T-cell (primary cell): ENCODE measurements at regions not wholly inside any gene's neighbourhood (a gene's known extent, or its start where the extent isn't known, plus 50 kb on each side); places are given as distances from the start of the nearest gene placed in this dataset.

Experiments used
- ATAC-seq, 4 experiments: fragments of 200-7000 bp in 3 of 4; fragments of 150-1000 bp in 1 of 4; cut with Tn5 transposase; replicated peaks in 1 of 4; 1 replicate in 3 of 4; 2 replicates in 1 of 4; pipeline ENCODE4 v1.10.0; 2021; ENCODE audit warnings: moderate library complexity in 3 of 4, mild to moderate bottlenecking in 2 of 4, moderate number of reproducible peaks in 1 of 4
- CTCF ChIA-PET, 2 donors: fragments of 300-600 bp; sonication (Branson Sonifier 250); formaldehyde crosslinking; loops; one replicate each; lab custom pipeline; 2022; ENCODE audit warnings: antibody characterized with exemption in 2 of 2; lab: Charles Lee
- POLR2A ChIA-PET, 2 donors: fragments of 300-600 bp; sonication (Branson Sonifier 250); formaldehyde crosslinking; loops; one replicate each; lab custom pipeline; 2022; ENCODE audit warnings: antibody characterized with exemption in 2 of 2; lab: Charles Lee
- DNase-seq, 35 experiments: peaks; one replicate each; pipeline versions ENCODE4 v3.0.0 to v3.0.0-alpha.2; 2013 to 2023
- H3K27ac ChIP-seq: one replicate; pipeline ENCODE4 v1.5.1; 2013; ENCODE audit warnings: low read length
- H3K27me3 ChIP-seq, 2 experiments: replicated peaks in 1 of 2; 1 replicate in 1 of 2; 2 replicates in 1 of 2; pipeline versions ENCODE4 v1.6.1 to v1.7.0; 2013; ENCODE audit warnings: low read length in 1 of 2, mixed read lengths in 1 of 2; ENCODE audit not compliant: control insufficient read depth in 2 of 2, insufficient read depth in 2 of 2; ENCODE audit errors: extremely low read depth in 1 of 2
- H3K36me3 ChIP-seq, 2 donors: 1 replicate in 1 of 2; 2 replicates in 1 of 2; pipeline versions ENCODE4 v1.6.1 to v1.7.0; 2013; ENCODE audit warnings: low read length in 1 of 2; ENCODE audit not compliant: control insufficient read depth in 2 of 2, insufficient read depth in 1 of 2; ENCODE audit errors: extremely low read depth in 1 of 2
- H3K4me1 ChIP-seq, 2 experiments: 1 replicate in 1 of 2; 2 replicates in 1 of 2; pipeline versions ENCODE4 v1.6.1 to v1.7.0; 2013; ENCODE audit warnings: low read length in 2 of 2, mixed read lengths in 1 of 2; ENCODE audit not compliant: insufficient read depth in 2 of 2, control insufficient read depth in 1 of 2; ENCODE audit errors: extremely low read depth in 1 of 2
- H3K4me3 ChIP-seq, 2 donors: 1 replicate in 1 of 2; 2 replicates in 1 of 2; pipeline versions ENCODE4 v1.5.1 to v1.7.0; 2013; ENCODE audit warnings: mild to moderate bottlenecking in 2 of 2, low read length in 1 of 2, moderate library complexity in 1 of 2; ENCODE audit not compliant: control insufficient read depth in 1 of 2; ENCODE audit errors: extremely low read depth in 1 of 2
- H3K9me3 ChIP-seq: 2 replicates; pipeline ENCODE4 v1.7.0; 2013
- H3K27ac Mint-ChIP-seq, 2 donors: one replicate each; pipeline ENCODE4 v1.8.0; 2020 to 2021; ENCODE audit warnings: mild to moderate bottlenecking in 2 of 2, mixed read lengths in 2 of 2
- H3K27me3 Mint-ChIP-seq, 2 donors: one replicate each; pipeline ENCODE4 v1.8.0; 2021 to 2022; ENCODE audit warnings: mixed read lengths in 2 of 2
- H3K36me3 Mint-ChIP-seq: one replicate; pipeline ENCODE4 v1.8.0; 2021; ENCODE audit warnings: mixed read lengths
- H3K4me1 Mint-ChIP-seq, 3 donors: one replicate each; pipeline ENCODE4 v1.8.0; 2020 to 2022; ENCODE audit warnings: mixed read lengths in 3 of 3, mild to moderate bottlenecking in 1 of 3
- H3K4me3 Mint-ChIP-seq, 3 donors: one replicate each; pipeline ENCODE4 v1.8.0; 2020 to 2022; ENCODE audit warnings: mild to moderate bottlenecking in 3 of 3, mixed read lengths in 3 of 3, moderate library complexity in 3 of 3
- H3K9me3 Mint-ChIP-seq, 3 donors: one replicate each; pipeline ENCODE4 v1.8.0; 2020 to 2022; ENCODE audit warnings: mixed read lengths in 3 of 3
- WGBS: methylation state at CpG from one replicate; pipeline ENCODE4 v1.1.5; 2013; ENCODE audit warnings: missing lambda C conversion rate; ENCODE audit not compliant: insufficient coverage; 5-methylcytosine and 5-hydroxymethylcytosine counted together

- POLR2A ChIA-PET: no interaction called here
- H3K36me3 ChIP-seq: no peaks in the 10 kb centered on the region
- peaks cover 7 to 11% (median 8%) of the 10 kb centered on the region in 3 donors for H3K9me3 Mint-ChIP-seq
- H3K4me1 ChIP-seq: no peaks in the 10 kb centered on the region
- DNase-seq (no peak), ATAC-seq (no peak)
- H3K27me3 Mint-ChIP-seq: peaks cover 0 to 4% of the 10 kb centered on the region in 2 donors
- H3K27me3 ChIP-seq: no peaks in the 10 kb centered on the region
- H3K4me3 ChIP-seq: no peak overlapping the region
- H3K4me1 Mint-ChIP-seq: no peaks in the 10 kb centered on the region
- no peak overlapping the region for H3K27ac ChIP-seq
- H3K36me3 Mint-ChIP-seq: no peaks in the 10 kb centered on the region
- no peak overlapping the region for H3K27ac Mint-ChIP-seq
- no peak overlapping the region for H3K4me3 Mint-ChIP-seq
- no CpG with 5 or more reads among the region's 2 CpGs for WGBS
- no peaks in the 10 kb centered on the region for H3K9me3 ChIP-seq
- CTCF ChIA-PET: no interaction called here
Measured at GRCh38 chrX:99142745-99143144, 1267.3 kb downstream of the PCDH19 start.

- no peaks in the 10 kb centered on the region for H3K27me3 ChIP-seq
- CTCF ChIA-PET: no interaction called here
- no peaks in the 10 kb centered on the region for H3K9me3 ChIP-seq
- no peak overlapping the region for H3K4me3 ChIP-seq
- Mint-ChIP-seq H3K4me1 (no peaks in the 10 kb centered on the region), H3K36me3 (no peaks in the 10 kb centered on the region), H3K27me3 (peaks cover 0 to 4% of the 10 kb centered on the region in 2 donors), H3K27ac (no peak overlapping the region), H3K9me3 (peaks cover 0 to 8% (median 4%) of the 10 kb centered on the region in 3 donors), H3K4me3 (no peak overlapping the region)
- WGBS: no CpG with 5 or more reads among the region's 3 CpGs
- H3K36me3 ChIP-seq: no peaks in the 10 kb centered on the region
- ATAC-seq: no peak
- no peak for DNase-seq
- H3K27ac ChIP-seq: no peak overlapping the region
- H3K4me1 ChIP-seq: no peaks in the 10 kb centered on the region
- POLR2A ChIA-PET: no interaction called here
Measured at GRCh38 chrX:99137488-99137887, 1272.6 kb downstream of the PCDH19 start.

- no peak overlapping the region for H3K4me3 ChIP-seq
- ChIA-PET POLR2A (no interaction called here), CTCF (no interaction called here)
- no peaks in the 10 kb centered on the region for H3K4me1 ChIP-seq
- H3K36me3 ChIP-seq: no peaks in the 10 kb centered on the region
- Mint-ChIP-seq H3K36me3 (no peaks in the 10 kb centered on the region), H3K4me1 (no peaks in the 10 kb centered on the region), H3K4me3 (no peak overlapping the region), H3K27me3 (no peaks in the 10 kb centered on the region), H3K9me3 (no peaks in the 10 kb centered on the region), H3K27ac (no peak overlapping the region)
- H3K27me3 ChIP-seq: no peaks in the 10 kb centered on the region
- no peak for DNase-seq
- WGBS: no CpG with 5 or more reads among the region's 2 CpGs
- no peaks in the 10 kb centered on the region for H3K9me3 ChIP-seq
- ATAC-seq: no peak
- no peak overlapping the region for H3K27ac ChIP-seq
Measured at GRCh38 chrX:99117011-99117410, 1293.1 kb downstream of the PCDH19 start.

- POLR2A ChIA-PET: interaction anchor here in 1 of 2 donors (0.6 kb wide), 1 partner anchor 941 kb away, joined by 3 read pairs; no protein-coding TSS in a partner anchor
- Histone ChIP-seq H3K36me3 (no peaks in the 10 kb centered on the region), H3K4me1 (no peaks in the 10 kb centered on the region), H3K27me3 (no peaks in the 10 kb centered on the region), H3K4me3 (no peak overlapping the region), H3K9me3 (no peaks in the 10 kb centered on the region), H3K27ac (no peak overlapping the region)
- no peaks in the 10 kb centered on the region for H3K27me3 Mint-ChIP-seq
- peaks cover 0 to 9% (median 3%) of the 10 kb centered on the region in 3 donors for H3K9me3 Mint-ChIP-seq
- ATAC-seq (no peak), DNase-seq (no peak)
- 0% methylated on average over 1 of the region's 4 CpGs for WGBS
- no peaks in the 10 kb centered on the region for H3K36me3 Mint-ChIP-seq
- no peaks in the 10 kb centered on the region for H3K4me1 Mint-ChIP-seq
- CTCF ChIA-PET: interaction anchor here in 1 of 2 donors (0.6 kb wide), 1 partner anchor 183 kb away, joined by 3 read pairs; no protein-coding TSS in a partner anchor
- H3K4me3 Mint-ChIP-seq: no peak overlapping the region
- H3K27ac Mint-ChIP-seq: no peak overlapping the region
Measured at GRCh38 chrX:99095965-99096635, 1314.0 kb downstream of the PCDH19 start.

- no CpG with 5 or more reads among the region's 1 CpG for WGBS
- no peaks in the 10 kb centered on the region for H3K4me1 Mint-ChIP-seq
- Histone ChIP-seq H3K4me1 (no peaks in the 10 kb centered on the region), H3K9me3 (no peaks in the 10 kb centered on the region), H3K36me3 (no peaks in the 10 kb centered on the region), H3K27ac (no peak overlapping the region), H3K27me3 (no peaks in the 10 kb centered on the region), H3K4me3 (no peak overlapping the region)
- POLR2A ChIA-PET: no interaction called here
- H3K36me3 Mint-ChIP-seq: no peaks in the 10 kb centered on the region
- CTCF ChIA-PET: no interaction called here
- H3K9me3 Mint-ChIP-seq: peaks cover 3 to 9% (median 3%) of the 10 kb centered on the region in 3 donors
- no peak overlapping the region for H3K27ac Mint-ChIP-seq
- H3K4me3 Mint-ChIP-seq: no peak overlapping the region
- H3K27me3 Mint-ChIP-seq: no peaks in the 10 kb centered on the region
- DNase-seq: no peak
- ATAC-seq: no peak
Measured at GRCh38 chrX:99091459-99091858, 1318.6 kb downstream of the PCDH19 start.

- H3K36me3 Mint-ChIP-seq: no peaks in the 10 kb centered on the region
- Histone ChIP-seq H3K4me3 (no peak overlapping the region), H3K4me1 (no peaks in the 10 kb centered on the region), H3K36me3 (no peaks in the 10 kb centered on the region), H3K9me3 (no peaks in the 10 kb centered on the region), H3K27ac (no peak overlapping the region), H3K27me3 (no peaks in the 10 kb centered on the region)
- DNase-seq: no peak
- H3K9me3 Mint-ChIP-seq: no peaks in the 10 kb centered on the region
- WGBS: 83% methylated on average over 1 of the region's 4 CpGs
- no peaks in the 10 kb centered on the region for H3K4me1 Mint-ChIP-seq
- no peak overlapping the region for H3K4me3 Mint-ChIP-seq
- ChIA-PET CTCF (no interaction called here), POLR2A (no interaction called here)
- no peaks in the 10 kb centered on the region for H3K27me3 Mint-ChIP-seq
- H3K27ac Mint-ChIP-seq: no peak overlapping the region
- no peak for ATAC-seq
Measured at GRCh38 chrX:99078301-99078700, 1331.8 kb downstream of the PCDH19 start.
